HepG2 (cell line): ENCODE measurements at regions not wholly inside any gene's neighbourhood (a gene's known extent, or its start where the extent isn't known, plus 50 kb on each side); places are given as distances from the start of the nearest gene placed in this dataset.

Experiments used
- ATAC-seq: fragments of 200-7000 bp; cut with Tn5 transposase; 3 replicates; pipeline ENCODE4 v1.9.1; 2020; ENCODE audit warnings: mild to moderate bottlenecking, moderate library complexity
- BruUV-seq: library from RNA; stranded (reverse); fragments of 400-500 nt; replicated peaks from 2 replicates; lab custom pipeline; 2021; lab: Mats Ljungman, UMichigan
- CTCF ChIA-PET: fragments of 300-600 bp; formaldehyde crosslinking; extraction: SDS; loops from one replicate; lab custom pipeline; 2021; ENCODE audit warnings: low total read pairs, inconsistent platforms, low intra/inter-chr PET ratio; lab: Yijun Ruan, JAX
- POLR2A ChIA-PET: fragments of 350-600 bp; sonication (Branson Sonifier 250); formaldehyde crosslinking; loops from one replicate; lab custom pipeline; 2020; ENCODE audit warnings: antibody characterized with exemption, inconsistent platforms; lab: Yijun Ruan, JAX
- DNase-seq: peaks from one replicate; pipeline ENCODE4 v3.0.0-alpha.2; 2015; ENCODE audit warnings: low spot score
- FAIRE-seq: peaks from 3 replicates; lab custom pipeline; 2011; peaks lifted over from hg19 to GRCh38; lab: Jason Lieb, UNC
- H2AFZ ChIP-seq: one replicate; pipeline ENCODE4 v1.6.1; 2011; ENCODE audit warnings: low read length, inconsistent platforms
- H3K27ac ChIP-seq: fragments of 300-600 bp; 3 replicates; pipeline ENCODE4 v1.8.0; 2011; ENCODE audit warnings: mixed run types, mild to moderate bottlenecking, mixed read lengths, low read length, inconsistent platforms; ENCODE audit not compliant: insufficient read depth; ENCODE audit errors: extremely low read length
- H3K27me3 ChIP-seq, 2 experiments: fragments of 200-600 bp in 1 of 2; 2 replicates in 1 of 2; 3 replicates in 1 of 2; pipeline versions ENCODE4 v1.6.0 to v1.8.0; 2011; ENCODE audit warnings: low read length in 2 of 2, mild to moderate bottlenecking in 2 of 2, moderate library complexity in 2 of 2, inconsistent platforms in 1 of 2; ENCODE audit not compliant: insufficient read depth in 2 of 2, control insufficient read depth in 1 of 2
- H3K36me3 ChIP-seq, 2 experiments: fragments of 200-600 bp in 1 of 2; replicated peaks in 1 of 2; 2 replicates in 1 of 2; 3 replicates in 1 of 2; pipeline versions ENCODE4 v1.5.1 to v1.8.0; 2011; ENCODE audit warnings: low read length in 2 of 2, inconsistent platforms in 1 of 2; ENCODE audit not compliant: insufficient read depth in 2 of 2, control insufficient read depth in 1 of 2
- H3K4me1 ChIP-seq: 2 replicates; pipeline ENCODE4 v1.5.1; 2012; ENCODE audit warnings: low read length, inconsistent platforms; ENCODE audit not compliant: insufficient read depth
- H3K4me2 ChIP-seq: 2 replicates; pipeline ENCODE4 v1.6.0; 2011; ENCODE audit warnings: low read depth, low read length, inconsistent platforms
- H3K4me3 ChIP-seq, 3 experiments: fragments of 200-600 bp in 1 of 3; sonication (generic), shearing (Covaris generic) in 1 of 3; replicated peaks in 1 of 3; 2 replicates each; pipeline ENCODE4 v1.5.1; 2011 to 2016; ENCODE audit warnings: low read length in 3 of 3, inconsistent platforms in 2 of 3, low read depth in 2 of 3, mild to moderate bottlenecking in 2 of 3, control low read depth in 1 of 3, mixed read lengths in 1 of 3; ENCODE audit not compliant: insufficient read depth in 1 of 3
- H3K79me2 ChIP-seq: one replicate; pipeline ENCODE4 v1.6.1; 2011; ENCODE audit warnings: low read length, inconsistent platforms; ENCODE audit not compliant: insufficient read depth
- H3K9ac ChIP-seq: 2 replicates; pipeline ENCODE4 v1.6.0; 2011; ENCODE audit warnings: mild to moderate bottlenecking, low read depth, low read length, inconsistent platforms; ENCODE audit not compliant: insufficient read depth
- H3K9me3 ChIP-seq: 2 replicates; pipeline ENCODE4 v1.5.1; 2012; ENCODE audit warnings: mild to moderate bottlenecking, low read length
- H4K20me1 ChIP-seq: 2 replicates; pipeline ENCODE4 v1.6.0; 2011; ENCODE audit warnings: inconsistent platforms, mild to moderate bottlenecking, low read length, moderate library complexity; ENCODE audit not compliant: insufficient read depth
- BORCS8-MEF2B ChIP-seq: sonication (generic); formaldehyde crosslinking; IDR thresholded peaks from 2 replicates; pipeline ENCODE4 v1.8.0; 2022; ENCODE audit warnings: mild to moderate bottlenecking, missing genetic modification reagents
- CEBPB ChIP-seq: IDR thresholded peaks from 2 replicates; pipeline ENCODE4 v1.6.1; 2011; ENCODE audit warnings: low read depth, low read length, improper control_type of control experiment, borderline replicate concordance
- E2F1 ChIP-seq: sonication (generic); formaldehyde crosslinking; IDR thresholded peaks from 2 replicates; pipeline ENCODE4 v1.5.0; 2020; ENCODE audit warnings: missing genetic modification reagents
- MLX ChIP-seq: IDR thresholded peaks from 2 replicates; pipeline ENCODE4 v1.6.1; 2016
- MTA3 ChIP-seq: sonication (generic); formaldehyde crosslinking; IDR thresholded peaks from 2 replicates; pipeline ENCODE4 v1.4.0; 2020; ENCODE audit warnings: missing genetic modification reagents
- PHB2 ChIP-seq: fragments of 450-650 bp; IDR thresholded peaks from 2 replicates; pipeline ENCODE4 v1.6.1; 2018; ENCODE audit not compliant: partially characterized antibody
- POLR2AphosphoS2 ChIP-seq: IDR thresholded peaks from 2 replicates; pipeline ENCODE4 v1.6.1; 2011; ENCODE audit warnings: low read depth, low read length, improper control_type of control experiment
- PRDM15 ChIP-seq: sonication (generic); formaldehyde crosslinking; IDR thresholded peaks from 2 replicates; pipeline ENCODE4 v1.4.0; 2020; ENCODE audit warnings: missing genetic modification reagents
- TCF7 ChIP-seq: sonication (generic); IDR thresholded peaks from 2 replicates; pipeline ENCODE4 v1.6.1; 2016; ENCODE audit warnings: antibody characterized with exemption, low read depth
- TOPORS ChIP-seq: sonication (generic); formaldehyde crosslinking; IDR thresholded peaks from 2 replicates; pipeline ENCODE4 v1.8.0; 2023; ENCODE audit warnings: mild to moderate bottlenecking, missing genetic modification reagents
- ZBTB34 ChIP-seq: sonication (generic); formaldehyde crosslinking; IDR thresholded peaks from 2 replicates; pipeline ENCODE4 v1.8.0; 2022; ENCODE audit warnings: mild to moderate bottlenecking, missing genetic modification reagents
- ZNF326 ChIP-seq: sonication (generic); formaldehyde crosslinking; IDR thresholded peaks from 2 replicates; pipeline ENCODE4 v1.4.0; 2020; ENCODE audit warnings: missing genetic modification reagents, borderline replicate concordance
- ZNF343 ChIP-seq: sonication (generic); formaldehyde crosslinking; IDR thresholded peaks from 2 replicates; pipeline ENCODE4 v1.4.0; 2020; ENCODE audit warnings: mild to moderate bottlenecking, missing genetic modification reagents
- WGBS: methylation state at CpG from one replicate; pipeline ENCODE4 v1.1.6; 2017; ENCODE audit warnings: low lambda C conversion rate; 5-methylcytosine and 5-hydroxymethylcytosine counted together
- in situ Hi-C: cut with HindIII; loops from 2 replicates; pipeline ENCODE4 v1.10.0; 2017; ENCODE audit warnings: low pct_unique_long_range_greater_than_20kb; ENCODE audit not compliant: extremely low pct_ligation_motif_present
- intact Hi-C: fragments of 100-400 bp; cut with micrococcal nuclease; formaldehyde crosslinking; loops from one replicate; pipeline ENCODE4 v1.10.0; 2022; ENCODE audit not compliant: unreplicated experiment

- intact Hi-C loops (no loop called here), in situ Hi-C loops (no loop called here)
- FAIRE-seq (no peak), ATAC-seq (no peak), DNase-seq (no peak)
- CTCF ChIA-PET: no interaction called here
- Histone ChIP-seq H3K4me3 (no peak overlapping the region), H2AFZ (no peak overlapping the region), H3K36me3 (no peaks in the 10 kb centered on the region), H3K79me2 (no peaks in the 10 kb centered on the region), H3K27ac (no peak overlapping the region), H3K9me3 (no peaks in the 10 kb centered on the region), H3K9ac (no peak overlapping the region), H3K4me1 (no peaks in the 10 kb centered on the region), H4K20me1 (no peaks in the 10 kb centered on the region), H3K27me3 (no peaks in the 10 kb centered on the region), H3K4me2 (no peak overlapping the region)
- no TSS peak for BruUV-seq
- POLR2A ChIA-PET: no interaction called here
- 0% methylated on average over 1 of the region's 1 CpG for WGBS
- TF ChIP-seq TOPORS (CRISPR knock-in tag) (no peak), CEBPB (no peak), MLX (no peak), ZBTB34 (CRISPR knock-in tag) (no peak), TCF7 (no peak)
Measured at GRCh38 chr6:97913721-97914120, 630.7 kb upstream of the MMS22L start.

GRCh38 chr6:97914912-97915311, 631.9 kb upstream of the MMS22L start:
- H4K20me1 ChIP-seq: no peaks in the 10 kb centered on the region
- H3K79me2 ChIP-seq: no peaks in the 10 kb centered on the region
- no peak for ATAC-seq
- H3K9ac ChIP-seq: no peak overlapping the region
- H3K9me3 ChIP-seq: no peaks in the 10 kb centered on the region
- CTCF ChIA-PET: no interaction called here
- intact Hi-C loops (no loop called here), in situ Hi-C loops (no loop called here)
- no peaks in the 10 kb centered on the region for H3K4me1 ChIP-seq
- no peaks in the 10 kb centered on the region for H3K27me3 ChIP-seq
- no TSS peak for BruUV-seq
- 2% methylated on average over 5 of the region's 5 CpGs for WGBS
- H2AFZ ChIP-seq: no peak overlapping the region
- no peak for DNase-seq
- POLR2A ChIA-PET: no interaction called here
- H3K36me3 ChIP-seq: no peaks in the 10 kb centered on the region
- FAIRE-seq: no peak
- H3K27ac ChIP-seq: no peak overlapping the region
- H3K4me3 ChIP-seq: no peak overlapping the region
- H3K4me2 ChIP-seq: no peak overlapping the region
- no peak for TF ChIP-seq PRDM15
- TF ChIP-seq MTA3: no peak
- TF ChIP-seq ZNF343 (CRISPR knock-in tag): no peak
- TF ChIP-seq ZNF326 (CRISPR knock-in tag): no peak
- TF ChIP-seq BORCS8-MEF2B (CRISPR knock-in tag): no peak
- no peak for TF ChIP-seq POLR2AphosphoS2
- TF ChIP-seq E2F1 (CRISPR knock-in tag): no peak
- TF ChIP-seq PHB2: no peak
